ENCODE measurements at regions not wholly inside any gene's neighbourhood (a gene's known extent, or its start where the extent isn't known, plus 50 kb on each side); places are given as distances from the start of the nearest gene placed in this dataset.

DNA sequence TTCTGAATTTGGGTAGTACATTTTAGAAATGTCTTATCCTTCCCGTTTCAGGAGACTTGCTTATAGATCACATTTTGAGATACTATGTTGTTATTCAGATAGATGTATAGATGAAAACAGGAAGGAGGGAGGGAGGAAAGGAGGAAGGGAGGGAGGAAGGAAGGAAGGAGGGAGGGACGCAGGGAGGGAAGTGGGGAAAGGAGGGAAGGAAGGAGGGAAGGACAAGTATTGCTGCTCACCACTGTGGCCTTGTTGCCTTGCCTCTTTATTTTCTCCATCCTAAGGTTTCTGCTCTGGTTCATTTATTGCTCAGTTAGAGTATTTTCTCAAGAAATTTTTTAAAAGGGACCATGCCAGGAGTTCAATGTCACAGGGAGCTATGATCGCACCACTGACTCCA is 134.3 kb downstream of the LTN1 start:
- TF ChIP-seq, protein P1, sequence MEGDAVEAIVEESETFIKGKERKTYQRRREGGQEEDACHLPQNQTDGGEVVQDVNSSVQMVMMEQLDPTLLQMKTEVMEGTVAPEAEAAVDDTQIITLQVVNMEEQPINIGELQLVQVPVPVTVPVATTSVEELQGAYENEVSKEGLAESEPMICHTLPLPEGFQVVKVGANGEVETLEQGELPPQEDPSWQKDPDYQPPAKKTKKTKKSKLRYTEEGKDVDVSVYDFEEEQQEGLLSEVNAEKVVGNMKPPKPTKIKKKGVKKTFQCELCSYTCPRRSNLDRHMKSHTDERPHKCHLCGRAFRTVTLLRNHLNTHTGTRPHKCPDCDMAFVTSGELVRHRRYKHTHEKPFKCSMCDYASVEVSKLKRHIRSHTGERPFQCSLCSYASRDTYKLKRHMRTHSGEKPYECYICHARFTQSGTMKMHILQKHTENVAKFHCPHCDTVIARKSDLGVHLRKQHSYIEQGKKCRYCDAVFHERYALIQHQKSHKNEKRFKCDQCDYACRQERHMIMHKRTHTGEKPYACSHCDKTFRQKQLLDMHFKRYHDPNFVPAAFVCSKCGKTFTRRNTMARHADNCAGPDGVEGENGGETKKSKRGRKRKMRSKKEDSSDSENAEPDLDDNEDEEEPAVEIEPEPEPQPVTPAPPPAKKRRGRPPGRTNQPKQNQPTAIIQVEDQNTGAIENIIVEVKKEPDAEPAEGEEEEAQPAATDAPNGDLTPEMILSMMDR (IDR thresholded peaks at IDR 0.05; ENCODE audit: insufficient read depth, low read depth, low read length): no peak
- TF ChIP-seq EZH2 (IDR thresholded peaks at IDR 0.05; ENCODE audit: insufficient read depth, low read length): no peak
